ENCODE measurements at regions not wholly inside any gene's neighbourhood (a gene's known extent, or its start where the extent isn't known, plus 50 kb on each side); places are given as distances from the start of the nearest gene placed in this dataset.

DNA sequence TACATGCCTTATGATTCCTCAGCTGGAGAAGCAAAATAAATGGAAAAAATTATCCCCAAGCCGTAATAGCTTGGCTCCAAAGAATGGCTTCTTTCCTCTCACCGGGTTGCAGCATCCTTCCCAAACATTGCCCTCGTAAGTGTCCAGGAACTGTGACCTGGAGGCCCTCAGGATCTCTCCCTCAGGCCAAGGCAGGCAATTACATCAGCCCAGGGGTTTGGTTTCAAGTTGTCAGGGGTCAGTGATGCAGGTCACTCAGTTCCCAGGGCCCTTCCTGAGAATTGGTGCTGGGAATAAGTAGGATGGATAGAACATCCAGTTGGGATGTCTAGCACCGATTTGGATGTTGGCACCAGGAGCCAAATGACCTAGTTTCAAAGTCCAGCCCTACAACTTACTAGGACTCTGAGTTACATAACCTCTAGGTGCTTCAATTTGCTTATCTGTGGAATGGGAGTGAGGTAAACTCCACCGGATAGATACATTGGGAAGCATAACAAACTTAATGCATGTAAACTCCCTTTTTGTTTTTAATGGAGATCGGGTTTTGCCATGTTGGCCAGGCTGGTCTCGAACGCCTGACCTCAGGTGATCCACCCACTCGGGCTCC is 133.5 kb upstream of the DAP start:
- Histone ChIP-seq H3K9me3 (replicated peaks in 1 of 2; ENCODE audit: control insufficient read depth in 1 of 2, insufficient read depth in 1 of 2, low read length in 2 of 2) (peaks cover 0 to 8% of the 10 kb centered on the region in 2 donors), H3K4me2 (replicated peaks; ENCODE audit: extremely low read depth, low read length, poor library complexity, severe bottlenecking) (no peak overlapping the region), H3K4me3 (replicated peaks in 1 of 3; ENCODE audit: low read depth in 2 of 3, low read length in 3 of 3) (no peak overlapping the region), H3K79me2 (ENCODE audit: insufficient read depth, low read length) (no peaks in the 10 kb centered on the region), H3K27ac (ENCODE audit: low read depth in 1 of 2, low read length in 2 of 2) (no peak overlapping the region), H3K27me3 (ENCODE audit: control insufficient read depth in 2 of 2, insufficient read depth in 2 of 2, low read length in 2 of 2) (no peaks in the 10 kb centered on the region), H3K36me3 (replicated peaks in 1 of 2; ENCODE audit: control insufficient read depth in 1 of 2, insufficient read depth in 2 of 2, low read length in 2 of 2) (no peaks in the 10 kb centered on the region), H3K9ac (ENCODE audit: insufficient read depth, low read length, poor library complexity, severe bottlenecking) (no peak overlapping the region), H4K20me1 (ENCODE audit: insufficient read depth, low read length) (no peaks in the 10 kb centered on the region), H3K4me1 (ENCODE audit: control insufficient read depth in 1 of 2, insufficient read depth in 2 of 2, low read length in 2 of 2) (no peaks in the 10 kb centered on the region), H2AFZ (ENCODE audit: insufficient read depth, low read depth, low read length, poor library complexity, severe bottlenecking) (no peak overlapping the region)
- Mint-ChIP-seq H3K36me3 (no peaks in the 10 kb centered on the region), H3K27me3 (ENCODE audit: low read depth in 3 of 3) (peaks cover 2 to 6% (median 4%) of the 10 kb centered on the region in 3 donors), H3K9me3 (peaks cover 1 to 9% (median 3%) of the 10 kb centered on the region in 7 donors), H3K4me3 (no peak overlapping the region), H3K4me1 (no peaks in the 10 kb centered on the region), H3K27ac (peak overlapping the region in 1 of 7 donors; percentile 8)
- TF ChIP-seq, protein P1, sequence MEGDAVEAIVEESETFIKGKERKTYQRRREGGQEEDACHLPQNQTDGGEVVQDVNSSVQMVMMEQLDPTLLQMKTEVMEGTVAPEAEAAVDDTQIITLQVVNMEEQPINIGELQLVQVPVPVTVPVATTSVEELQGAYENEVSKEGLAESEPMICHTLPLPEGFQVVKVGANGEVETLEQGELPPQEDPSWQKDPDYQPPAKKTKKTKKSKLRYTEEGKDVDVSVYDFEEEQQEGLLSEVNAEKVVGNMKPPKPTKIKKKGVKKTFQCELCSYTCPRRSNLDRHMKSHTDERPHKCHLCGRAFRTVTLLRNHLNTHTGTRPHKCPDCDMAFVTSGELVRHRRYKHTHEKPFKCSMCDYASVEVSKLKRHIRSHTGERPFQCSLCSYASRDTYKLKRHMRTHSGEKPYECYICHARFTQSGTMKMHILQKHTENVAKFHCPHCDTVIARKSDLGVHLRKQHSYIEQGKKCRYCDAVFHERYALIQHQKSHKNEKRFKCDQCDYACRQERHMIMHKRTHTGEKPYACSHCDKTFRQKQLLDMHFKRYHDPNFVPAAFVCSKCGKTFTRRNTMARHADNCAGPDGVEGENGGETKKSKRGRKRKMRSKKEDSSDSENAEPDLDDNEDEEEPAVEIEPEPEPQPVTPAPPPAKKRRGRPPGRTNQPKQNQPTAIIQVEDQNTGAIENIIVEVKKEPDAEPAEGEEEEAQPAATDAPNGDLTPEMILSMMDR (IDR thresholded peaks at IDR 0.05) = no peak
- WGBS (ENCODE audit: insufficient coverage) = 84% methylated on average over 6 of the region's 9 CpGs
- intact Hi-C loops (cut with micrococcal nuclease) = no loop called here
- no peak for DNase-seq

DNA sequence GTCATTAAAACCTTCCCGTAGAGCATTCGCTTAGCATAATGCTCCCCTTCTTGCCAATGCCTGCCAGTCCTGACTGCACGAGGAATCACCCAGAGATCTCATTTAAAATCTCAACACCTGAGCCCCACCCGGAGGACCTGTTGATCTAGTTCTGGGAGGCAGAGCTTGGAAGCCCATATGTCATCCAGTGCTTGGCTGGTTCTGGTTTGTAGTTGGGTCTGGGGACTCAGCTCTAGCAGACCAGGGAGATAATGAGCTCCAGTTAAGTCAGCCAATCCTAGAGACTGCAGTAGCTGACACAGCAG is 131.8 kb upstream of the DAP start:
- Histone ChIP-seq H2AFZ (ENCODE audit: insufficient read depth, low read depth, low read length, poor library complexity, severe bottlenecking) (no peak overlapping the region), H4K20me1 (ENCODE audit: insufficient read depth, low read length) (no peaks in the 10 kb centered on the region), H3K79me2 (ENCODE audit: insufficient read depth, low read length) (no peaks in the 10 kb centered on the region), H3K9ac (ENCODE audit: insufficient read depth, low read length, poor library complexity, severe bottlenecking) (no peak overlapping the region), H3K27ac (ENCODE audit: low read depth in 1 of 2, low read length in 2 of 2) (no peak overlapping the region), H3K27me3 (ENCODE audit: control insufficient read depth in 2 of 2, insufficient read depth in 2 of 2, low read length in 2 of 2) (no peaks in the 10 kb centered on the region), H3K9me3 (replicated peaks in 1 of 2; ENCODE audit: control insufficient read depth in 1 of 2, insufficient read depth in 1 of 2, low read length in 2 of 2) (peaks cover 0 to 10% of the 10 kb centered on the region in 2 donors), H3K4me2 (replicated peaks; ENCODE audit: extremely low read depth, low read length, poor library complexity, severe bottlenecking) (no peak overlapping the region), H3K4me3 (replicated peaks in 1 of 3; ENCODE audit: low read depth in 2 of 3, low read length in 3 of 3) (no peak overlapping the region), H3K36me3 (replicated peaks in 1 of 2; ENCODE audit: control insufficient read depth in 1 of 2, insufficient read depth in 2 of 2, low read length in 2 of 2) (no peaks in the 10 kb centered on the region), H3K4me1 (ENCODE audit: control insufficient read depth in 1 of 2, insufficient read depth in 2 of 2, low read length in 2 of 2) (no peaks in the 10 kb centered on the region)
- intact Hi-C loops (cut with micrococcal nuclease) = no loop called here
- 100% methylated on average over 2 of the region's 4 CpGs for WGBS (ENCODE audit: insufficient coverage)
- Mint-ChIP-seq H3K27ac (no peak overlapping the region), H3K4me3 (no peak overlapping the region), H3K36me3 (peaks cover 0 to 3% of the 10 kb centered on the region in 2 donors), H3K9me3 (peaks cover 1 to 9% (median 6%) of the 10 kb centered on the region in 7 donors), H3K27me3 (ENCODE audit: low read depth in 3 of 3) (peaks cover 2 to 4% (median 4%) of the 10 kb centered on the region in 3 donors), H3K4me1 (no peaks in the 10 kb centered on the region)
- TF ChIP-seq, protein P1 (IDR thresholded peaks at IDR 0.05) = no peak
- no peak for DNase-seq

All from CD14-positive monocyte (primary cell).